ENCODE measurements at regions not wholly inside any gene's neighbourhood (a gene's known extent, or its start where the extent isn't known, plus 50 kb on each side); places are given as distances from the start of the nearest gene placed in this dataset.

GRCh38 chr13:97526556-97526955 is 92.6 kb downstream of the RAP2A start:
- no peak overlapping the region for H3K4me3 ChIP-seq
- H3K36me3 ChIP-seq (replicated peaks; ENCODE audit: insufficient read depth, low read depth): no peaks in the 10 kb centered on the region
- H3K27ac ChIP-seq: no peak overlapping the region
- TF ChIP-seq CTCF (IDR thresholded peaks at IDR 0.05; ENCODE audit: poor library complexity) (no peak), EZH2 (IDR thresholded peaks at IDR 0.05; ENCODE audit: borderline replicate concordance) (no peak), EZH2phosphoT487 (IDR thresholded peaks at IDR 0.05; ENCODE audit: low read depth, severe bottlenecking, unreplicated experiment) (no peak)
- no peak overlapping the region for H3K4me2 ChIP-seq
- no peaks in the 10 kb centered on the region for H3K79me2 ChIP-seq
- no peaks in the 10 kb centered on the region for H3K9me2 ChIP-seq (replicated peaks; ENCODE audit: insufficient read depth)
- no peak overlapping the region for H2AFZ ChIP-seq
- H3K27me3 ChIP-seq: no peaks in the 10 kb centered on the region
- H3K9me3 ChIP-seq (ENCODE audit: low read depth): no peaks in the 10 kb centered on the region
- WGBS (ENCODE audit: low lambda C conversion rate, missing lambda C conversion rate): 91% methylated on average over 2 of the region's 2 CpGs
- DNase-seq (ENCODE audit: low spot score): no peak
- H3K4me1 ChIP-seq (ENCODE audit: insufficient read depth): no peaks in the 10 kb centered on the region
- H4K20me1 ChIP-seq (ENCODE audit: insufficient read depth, poor library complexity, severe bottlenecking): no peaks in the 10 kb centered on the region

- Histone ChIP-seq H3K9me3 (ENCODE audit: low read depth) (no peaks in the 10 kb centered on the region), H3K9me2 (replicated peaks; ENCODE audit: insufficient read depth) (no peaks in the 10 kb centered on the region), H3K27me3 (no peaks in the 10 kb centered on the region), H2AFZ (no peak overlapping the region), H3K27ac (no peak overlapping the region), H3K4me3 (no peak overlapping the region), H4K20me1 (ENCODE audit: insufficient read depth, poor library complexity, severe bottlenecking) (no peaks in the 10 kb centered on the region), H3K4me1 (ENCODE audit: insufficient read depth) (no peaks in the 10 kb centered on the region), H3K36me3 (replicated peaks; ENCODE audit: insufficient read depth, low read depth) (no peaks in the 10 kb centered on the region), H3K79me2 (no peaks in the 10 kb centered on the region), H3K4me2 (no peak overlapping the region)
- WGBS (ENCODE audit: low lambda C conversion rate, missing lambda C conversion rate): 96% methylated on average over 1 of the region's 1 CpG
- DNase-seq (ENCODE audit: low spot score): no peak
- TF ChIP-seq CTCF (IDR thresholded peaks at IDR 0.05; ENCODE audit: poor library complexity) (no peak), EZH2phosphoT487 (IDR thresholded peaks at IDR 0.05; ENCODE audit: low read depth, severe bottlenecking, unreplicated experiment) (no peak), EZH2 (IDR thresholded peaks at IDR 0.05; ENCODE audit: borderline replicate concordance) (no peak)
These were observed 94.5 kb downstream of the RAP2A start for GRCh38 chr13:97528518-97528917.

- Histone ChIP-seq H3K4me3 (no peak overlapping the region), H2AFZ (no peak overlapping the region), H3K27ac (no peak overlapping the region), H3K79me2 (no peaks in the 10 kb centered on the region), H4K20me1 (ENCODE audit: insufficient read depth, poor library complexity, severe bottlenecking) (no peaks in the 10 kb centered on the region), H3K36me3 (replicated peaks; ENCODE audit: insufficient read depth, low read depth) (no peaks in the 10 kb centered on the region), H3K27me3 (no peaks in the 10 kb centered on the region), H3K9me2 (replicated peaks; ENCODE audit: insufficient read depth) (no peaks in the 10 kb centered on the region), H3K4me1 (ENCODE audit: insufficient read depth) (no peaks in the 10 kb centered on the region), H3K9me3 (ENCODE audit: low read depth) (no peaks in the 10 kb centered on the region), H3K4me2 (no peak overlapping the region)
- TF ChIP-seq EZH2phosphoT487 (IDR thresholded peaks at IDR 0.05; ENCODE audit: low read depth, severe bottlenecking, unreplicated experiment): no peak
- DNase-seq (ENCODE audit: low spot score): no peak
These were observed 100.6 kb downstream of the RAP2A start for GRCh38 chr13:97534540-97534939.

- no peaks in the 10 kb centered on the region for H3K27me3 ChIP-seq
- H3K79me2 ChIP-seq: no peaks in the 10 kb centered on the region
- H3K4me2 ChIP-seq: no peak overlapping the region
- no peak overlapping the region for H3K4me3 ChIP-seq
- H2AFZ ChIP-seq: no peak overlapping the region
- no peaks in the 10 kb centered on the region for H3K36me3 ChIP-seq (replicated peaks; ENCODE audit: insufficient read depth, low read depth)
- H3K27ac ChIP-seq: no peak overlapping the region
- no peak for TF ChIP-seq CTCF (IDR thresholded peaks at IDR 0.05; ENCODE audit: poor library complexity)
- TF ChIP-seq EZH2phosphoT487 (IDR thresholded peaks at IDR 0.05; ENCODE audit: low read depth, severe bottlenecking, unreplicated experiment): no peak
- no peak for TF ChIP-seq EZH2 (IDR thresholded peaks at IDR 0.05; ENCODE audit: borderline replicate concordance)
- H3K4me1 ChIP-seq (ENCODE audit: insufficient read depth): peaks cover 3% of the 10 kb centered on the region
- WGBS (ENCODE audit: low lambda C conversion rate, missing lambda C conversion rate): 87% methylated on average over 1 of the region's 1 CpG
- no peaks in the 10 kb centered on the region for H3K9me2 ChIP-seq (replicated peaks; ENCODE audit: insufficient read depth)
- H3K9me3 ChIP-seq (ENCODE audit: low read depth): no peaks in the 10 kb centered on the region
- DNase-seq (ENCODE audit: low spot score): no peak
- no peaks in the 10 kb centered on the region for H4K20me1 ChIP-seq (ENCODE audit: insufficient read depth, poor library complexity, severe bottlenecking)
These were observed 101.6 kb downstream of the RAP2A start for GRCh38 chr13:97535614-97536013.

Measured in hepatocyte (in vitro differentiated cells).